HFFc6 (cell line): ENCODE measurements at regions not wholly inside any gene's neighbourhood (a gene's known extent, or its start where the extent isn't known, plus 50 kb on each side); places are given as distances from the start of the nearest gene placed in this dataset.

ENCODE experiments used
- DNase-seq: peaks from one replicate; pipeline ENCODE4 v3.0.0-alpha.2; 2018
- H3K27ac Mint-ChIP-seq: 2 replicates; pipeline ENCODE4 v1.8.0; 2020; ENCODE audit warnings: mild to moderate bottlenecking, mixed read lengths
- H3K27me3 Mint-ChIP-seq: 2 replicates; pipeline ENCODE4 v1.8.0; 2021; ENCODE audit warnings: mild to moderate bottlenecking, moderate library complexity, mixed read lengths; ENCODE audit not compliant: insufficient read depth
- H3K36me3 Mint-ChIP-seq: 2 replicates; pipeline ENCODE4 v1.8.0; 2021; ENCODE audit warnings: low read depth, mixed read lengths
- H3K4me1 Mint-ChIP-seq: 2 replicates; pipeline ENCODE4 v1.8.0; 2020; ENCODE audit warnings: low read depth, mixed read lengths
- H3K4me3 Mint-ChIP-seq: 2 replicates; pipeline ENCODE4 v1.8.0; 2020; ENCODE audit warnings: mild to moderate bottlenecking, moderate library complexity, mixed read lengths
- H3K9me3 Mint-ChIP-seq: 2 replicates; pipeline ENCODE4 v1.8.0; 2020; ENCODE audit warnings: mild to moderate bottlenecking, mixed read lengths
- CTCF ChIP-seq: fragments of 200-600 bp; sonication (generic); IDR thresholded peaks from 2 replicates; pipeline ENCODE4 v1.5.0; 2021; ENCODE audit warnings: antibody characterized with exemption, mild to moderate bottlenecking

GRCh38 chr5:167358868-167359492 is 932.5 kb upstream of the WWC1 start:
- H3K4me1 Mint-ChIP-seq = no peaks in the 10 kb centered on the region
- DNase-seq = no peak
- no peak overlapping the region for H3K27ac Mint-ChIP-seq
- no peaks in the 10 kb centered on the region for H3K27me3 Mint-ChIP-seq
- no peaks in the 10 kb centered on the region for H3K36me3 Mint-ChIP-seq
- TF ChIP-seq CTCF = no peak
- no peak overlapping the region for H3K4me3 Mint-ChIP-seq
- peaks cover 9% of the 10 kb centered on the region for H3K9me3 Mint-ChIP-seq

GRCh38 chr5:167361795-167362194 is 929.6 kb upstream of the WWC1 start:
- H3K4me1 Mint-ChIP-seq = no peaks in the 10 kb centered on the region
- no peak for DNase-seq

GRCh38 chr5:167363065-167363464 is 928.4 kb upstream of the WWC1 start:
- Mint-ChIP-seq H3K4me1 (no peaks in the 10 kb centered on the region), H3K36me3 (no peaks in the 10 kb centered on the region), H3K27me3 (no peaks in the 10 kb centered on the region), H3K9me3 (peaks cover 16% of the 10 kb centered on the region), H3K27ac (no peak overlapping the region), H3K4me3 (no peak overlapping the region)
- TF ChIP-seq CTCF = no peak
- no peak for DNase-seq

More at GRCh38 chr5:167361795-167362194, 929.6 kb upstream of the WWC1 start:
- H3K27me3 Mint-ChIP-seq = no peaks in the 10 kb centered on the region
- no peak overlapping the region for H3K4me3 Mint-ChIP-seq
- TF ChIP-seq CTCF = no peak
- no peaks in the 10 kb centered on the region for H3K36me3 Mint-ChIP-seq
- no peak overlapping the region for H3K27ac Mint-ChIP-seq
- peaks cover 16% of the 10 kb centered on the region for H3K9me3 Mint-ChIP-seq

GRCh38 chr5:167375125-167375524 is 916.3 kb upstream of the WWC1 start:
- no peak overlapping the region for H3K27ac Mint-ChIP-seq
- DNase-seq = no peak
- H3K9me3 Mint-ChIP-seq = no peaks in the 10 kb centered on the region; the same call in 1 of the 2 replicates
- no peaks in the 10 kb centered on the region for H3K27me3 Mint-ChIP-seq
- no peak overlapping the region; the same call in 1 of the 2 replicates for H3K4me3 Mint-ChIP-seq
- H3K4me1 Mint-ChIP-seq = no peaks in the 10 kb centered on the region
- no peak for TF ChIP-seq CTCF
- H3K36me3 Mint-ChIP-seq = no peaks in the 10 kb centered on the region

- TF ChIP-seq CTCF = no peak
- DNase-seq = no peak
- Mint-ChIP-seq H3K4me3 (no peak overlapping the region), H3K27me3 (peaks cover 3% of the 10 kb centered on the region; the same call in 1 of the 2 replicates), H3K36me3 (no peaks in the 10 kb centered on the region), H3K4me1 (no peaks in the 10 kb centered on the region), H3K27ac (no peak overlapping the region), H3K9me3 (no peaks in the 10 kb centered on the region; the same call in 1 of the 2 replicates)
These were observed 912.3 kb upstream of the WWC1 start for GRCh38 chr5:167378894-167379723.
